H9 (cell line): ENCODE measurements at regions not wholly inside any gene's neighbourhood (a gene's known extent, or its start where the extent isn't known, plus 50 kb on each side); places are given as distances from the start of the nearest gene placed in this dataset.

Experiments
- DNase-seq: peaks from one replicate; pipeline ENCODE4 v3.0.0-alpha.2; 2017
- H2AFZ ChIP-seq: one replicate; pipeline ENCODE4 v1.6.1; 2013; ENCODE audit warnings: mild to moderate bottlenecking, low read length, control low read depth, moderate library complexity
- H2AK5ac ChIP-seq: 2 replicates; pipeline ENCODE4 v1.6.1; 2013; ENCODE audit warnings: low read length, control low read depth, mixed read lengths; ENCODE audit not compliant: insufficient read length
- H2BK120ac ChIP-seq: one replicate; pipeline ENCODE4 v1.6.1; 2013; ENCODE audit warnings: low read depth, mild to moderate bottlenecking, low read length, control low read depth, inconsistent platforms; ENCODE audit not compliant: poor library complexity, severe bottlenecking
- H2BK12ac ChIP-seq: 2 replicates; pipeline ENCODE4 v1.6.1; 2013; ENCODE audit warnings: low read length, control low read depth, mixed read lengths, low read depth; ENCODE audit not compliant: insufficient read length
- H2BK15ac ChIP-seq: 2 replicates; pipeline ENCODE4 v1.6.1; 2013; ENCODE audit warnings: low read depth, low read length, control low read depth
- H2BK20ac ChIP-seq: one replicate; pipeline ENCODE4 v1.6.1; 2013; ENCODE audit warnings: low read depth, mild to moderate bottlenecking, low read length, control low read depth, inconsistent platforms; ENCODE audit not compliant: poor library complexity, severe bottlenecking
- H2BK5ac ChIP-seq: 2 replicates; pipeline ENCODE4 v1.6.1; 2013; ENCODE audit warnings: low read length, control low read depth, mixed read lengths; ENCODE audit not compliant: insufficient read length
- H3K14ac ChIP-seq: 2 replicates; pipeline ENCODE4 v1.6.1; 2013; ENCODE audit warnings: low read length, control low read depth; ENCODE audit not compliant: insufficient read depth
- H3K18ac ChIP-seq: 2 replicates; pipeline ENCODE4 v1.6.1; 2013; ENCODE audit warnings: low read depth, mild to moderate bottlenecking, mixed read lengths, low read length, control low read depth; ENCODE audit not compliant: insufficient read length
- H3K23ac ChIP-seq: 2 replicates; pipeline ENCODE4 v1.6.1; 2013; ENCODE audit warnings: low read length, control low read depth, mixed read lengths, low read depth; ENCODE audit not compliant: insufficient read length
- H3K23me2 ChIP-seq: 2 replicates; pipeline ENCODE4 v1.6.1; 2013; ENCODE audit warnings: low read depth, mild to moderate bottlenecking, mixed read lengths, low read length, control low read depth; ENCODE audit not compliant: insufficient read length, poor library complexity, severe bottlenecking
- H3K27ac ChIP-seq: 2 replicates; pipeline ENCODE4 v1.5.1; 2013; ENCODE audit warnings: low read length, control low read depth, mixed read lengths, low read depth; ENCODE audit not compliant: insufficient read length
- H3K27me3 ChIP-seq: 2 replicates; pipeline ENCODE4 v1.6.1; 2013; ENCODE audit warnings: low read length, control low read depth, inconsistent platforms; ENCODE audit not compliant: insufficient read depth
- H3K4ac ChIP-seq: 2 replicates; pipeline ENCODE4 v1.6.1; 2013; ENCODE audit warnings: low read depth, mild to moderate bottlenecking, control low read depth, inconsistent platforms, low read length, moderate library complexity
- H3K4me1 ChIP-seq: 2 replicates; pipeline ENCODE4 v1.6.1; 2013; ENCODE audit warnings: low read length, control low read depth, inconsistent platforms; ENCODE audit not compliant: insufficient read depth
- H3K4me2 ChIP-seq: 2 replicates; pipeline ENCODE4 v1.6.1; 2013; ENCODE audit warnings: low read length, control low read depth, mixed read lengths; ENCODE audit not compliant: insufficient read length, insufficient read depth
- H3K56ac ChIP-seq: 2 replicates; pipeline ENCODE4 v1.6.1; 2013; ENCODE audit warnings: low read depth, mild to moderate bottlenecking, mixed read lengths, low read length, control low read depth; ENCODE audit not compliant: insufficient read length
- H3K79me1 ChIP-seq: 2 replicates; pipeline ENCODE4 v1.6.1; 2013; ENCODE audit warnings: low read depth, mild to moderate bottlenecking, moderate library complexity, low read length, control low read depth, inconsistent platforms; ENCODE audit not compliant: insufficient read depth, poor library complexity, severe bottlenecking
- H3K79me2 ChIP-seq: 2 replicates; pipeline ENCODE4 v1.6.1; 2013; ENCODE audit warnings: low read length, control low read depth, inconsistent platforms; ENCODE audit not compliant: insufficient read depth
- H3K9ac ChIP-seq: 2 replicates; pipeline ENCODE4 v1.6.1; 2013; ENCODE audit warnings: low read length, control low read depth, mixed read lengths; ENCODE audit not compliant: insufficient read length; ENCODE audit errors: extremely low read depth
- H3K9me3 ChIP-seq: one replicate; pipeline ENCODE4 v1.6.1; 2013; ENCODE audit warnings: low read depth, low read length, inconsistent platforms; ENCODE audit not compliant: control insufficient read depth
- H3T11ph ChIP-seq: one replicate; pipeline ENCODE4 v1.6.1; 2013; ENCODE audit warnings: mild to moderate bottlenecking, low read length, control low read depth, inconsistent platforms
- H4K20me1 ChIP-seq: one replicate; pipeline ENCODE4 v1.6.1; 2013; ENCODE audit not compliant: control insufficient read depth, insufficient read length, insufficient read depth
- H4K5ac ChIP-seq: 2 replicates; pipeline ENCODE4 v1.6.1; 2013; ENCODE audit warnings: low read depth, mild to moderate bottlenecking, mixed read lengths, low read length, control low read depth; ENCODE audit not compliant: insufficient read length
- H4K8ac ChIP-seq: replicated peaks from 2 replicates; pipeline ENCODE4 v1.6.1; 2013; ENCODE audit warnings: low read length, control low read depth, mixed read lengths, low read depth; ENCODE audit not compliant: insufficient read length
- H4K91ac ChIP-seq: 2 replicates; pipeline ENCODE4 v1.6.1; 2013; ENCODE audit warnings: low read depth, mild to moderate bottlenecking, moderate library complexity, mixed read lengths, low read length, control low read depth; ENCODE audit not compliant: insufficient read length
- H3K27ac Mint-ChIP-seq, 3 experiments: 2 replicates in 2 of 3; 3 replicates in 1 of 3; pipeline ENCODE4 v1.8.0; 2020 to 2021; ENCODE audit warnings: mixed read lengths in 3 of 3, mild to moderate bottlenecking in 1 of 3, moderate library complexity in 1 of 3
- H3K27me3 Mint-ChIP-seq: 2 replicates; pipeline ENCODE4 v1.8.0; 2021; ENCODE audit warnings: low read depth, mild to moderate bottlenecking, moderate library complexity, mixed read lengths
- H3K36me3 Mint-ChIP-seq, 3 experiments: 2 replicates in 2 of 3; 3 replicates in 1 of 3; pipeline ENCODE4 v1.8.0; 2020 to 2021; ENCODE audit warnings: low read depth in 3 of 3, mixed read lengths in 3 of 3; ENCODE audit not compliant: insufficient read depth in 1 of 3
- H3K4me1 Mint-ChIP-seq, 2 experiments: 2 replicates each; pipeline ENCODE4 v1.8.0; 2020; ENCODE audit warnings: mixed read lengths in 2 of 2
- H3K4me3 Mint-ChIP-seq, 2 experiments: 2 replicates in 1 of 2; 3 replicates in 1 of 2; pipeline ENCODE4 v1.8.0; 2020 to 2021; ENCODE audit warnings: mild to moderate bottlenecking in 2 of 2, mixed read lengths in 2 of 2, moderate library complexity in 1 of 2
- H3K9me3 Mint-ChIP-seq, 2 experiments: 2 replicates in 1 of 2; 3 replicates in 1 of 2; pipeline ENCODE4 v1.8.0; 2020; ENCODE audit warnings: mild to moderate bottlenecking in 2 of 2, mixed read lengths in 2 of 2, moderate library complexity in 1 of 2
- CTCF ChIP-seq: fragments of 200-600 bp; sonication (generic); conservative IDR thresholded peaks from 3 replicates; pipeline ENCODE4 v1.8.0; 2021; ENCODE audit warnings: antibody characterized with exemption, mild to moderate bottlenecking
- WGBS: extraction: QIAGEN DNeasy Blood & Tissue Kit; methylation state at CpG from one replicate; pipeline ENCODE4 v1.1.7; 2013; ENCODE audit warnings: missing lambda C conversion rate, low lambda C conversion rate, mixed read lengths; ENCODE audit not compliant: insufficient read length; ENCODE audit errors: extremely low coverage; 5-methylcytosine and 5-hydroxymethylcytosine counted together

GRCh38 chr3:148168347-148168746 is 529.4 kb upstream of the AGTR1 start:
- no peak overlapping the region for H3K4ac ChIP-seq
- H3K23me2 ChIP-seq, result no peaks in the 10 kb centered on the region
- H3K4me1 Mint-ChIP-seq, result no peaks in the 10 kb centered on the region
- no peak overlapping the region for H3K9ac ChIP-seq
- no peak overlapping the region for H4K8ac ChIP-seq
- H2BK12ac ChIP-seq, result no peak overlapping the region
- H3K18ac ChIP-seq, result no peak overlapping the region
- no peak overlapping the region for H3K4me2 ChIP-seq
- no peak overlapping the region for H3K56ac ChIP-seq
- H2BK15ac ChIP-seq, result no peak overlapping the region
- H3K79me2 ChIP-seq, result no peaks in the 10 kb centered on the region
- no peaks in the 10 kb centered on the region for H3K36me3 Mint-ChIP-seq
- no CpG with 5 or more reads among the region's 2 CpGs for WGBS
- H3T11ph ChIP-seq, result no peak overlapping the region
- H2AFZ ChIP-seq, result no peak overlapping the region
- H3K27ac Mint-ChIP-seq, result no peak overlapping the region
- no peaks in the 10 kb centered on the region for H4K20me1 ChIP-seq
- H3K9me3 Mint-ChIP-seq, result no peaks in the 10 kb centered on the region
- H3K14ac ChIP-seq, result no peak overlapping the region
- no peak for TF ChIP-seq CTCF
- no peak overlapping the region for H4K5ac ChIP-seq
- no peaks in the 10 kb centered on the region for H3K79me1 ChIP-seq
- no peaks in the 10 kb centered on the region for H3K9me3 ChIP-seq
- no peak overlapping the region for H4K91ac ChIP-seq
- no peak overlapping the region for H2BK20ac ChIP-seq
- no peaks in the 10 kb centered on the region for H3K27me3 Mint-ChIP-seq
- no peaks in the 10 kb centered on the region for H3K4me1 ChIP-seq
- no peak overlapping the region for H3K27ac ChIP-seq
- no peak for DNase-seq
- H3K4me3 Mint-ChIP-seq, result no peak overlapping the region
- no peak overlapping the region for H2AK5ac ChIP-seq
- H3K23ac ChIP-seq, result no peak overlapping the region
- no peak overlapping the region for H2BK120ac ChIP-seq
- H2BK5ac ChIP-seq, result no peak overlapping the region
- H3K27me3 ChIP-seq, result no peaks in the 10 kb centered on the region
